ENCODE measurements at regions not wholly inside any gene's neighbourhood (a gene's known extent, or its start where the extent isn't known, plus 50 kb on each side); places are given as distances from the start of the nearest gene placed in this dataset.

GRCh38 chr4:123017636-123018395 is 95.4 kb upstream of the NUDT6 start:
- no peak overlapping the region for H3K4me3 ChIP-seq (ENCODE audit: control insufficient read depth in 1 of 2, extremely low read depth in 1 of 2, low read length in 1 of 2)
- no peaks in the 10 kb centered on the region for H3K36me3 ChIP-seq (ENCODE audit: control insufficient read depth in 2 of 2, extremely low read depth in 1 of 2, insufficient read depth in 1 of 2, low read length in 1 of 2)
- Mint-ChIP-seq H3K36me3 (peaks cover 30% of the 10 kb centered on the region), H3K27ac (no peak overlapping the region), H3K9me3 (peaks cover 0 to 4% (median 0%) of the 10 kb centered on the region in 3 donors), H3K27me3 (no peaks in the 10 kb centered on the region), H3K4me1 (no peaks in the 10 kb centered on the region), H3K4me3 (no peak overlapping the region)
- ChIA-PET CTCF (interaction anchor here in 1 of 2 donors (0.6 kb wide), 1 partner anchor 959 kb away, joined by 4 read pairs; no protein-coding TSS in a partner anchor), POLR2A (interaction anchor here in 1 of 2 donors (0.7 kb wide), 2 partner anchors 65 to 1122 kb away, joined by 4 to 5 read pairs; no protein-coding TSS in a partner anchor)
- no peak for DNase-seq
- WGBS (ENCODE audit: insufficient coverage) = no CpG with 5 or more reads among the region's 3 CpGs
- H3K9me3 ChIP-seq = no peaks in the 10 kb centered on the region
- H3K4me1 ChIP-seq (ENCODE audit: control insufficient read depth in 1 of 2, extremely low read depth in 1 of 2, insufficient read depth in 2 of 2, low read length in 2 of 2) = no peaks in the 10 kb centered on the region
- H3K27ac ChIP-seq (ENCODE audit: low read length) = no peak overlapping the region
- H3K27me3 ChIP-seq (replicated peaks in 1 of 2; ENCODE audit: control insufficient read depth in 2 of 2, extremely low read depth in 1 of 2, insufficient read depth in 2 of 2, low read length in 1 of 2) = no peaks in the 10 kb centered on the region
- no peak for ATAC-seq (replicated peaks in 1 of 4)

- Mint-ChIP-seq H3K27ac (no peak overlapping the region), H3K27me3 (no peaks in the 10 kb centered on the region), H3K4me3 (no peak overlapping the region), H3K4me1 (no peaks in the 10 kb centered on the region), H3K36me3 (peaks cover 28% of the 10 kb centered on the region), H3K9me3 (peaks cover 0 to 4% (median 0%) of the 10 kb centered on the region in 3 donors)
- ChIA-PET POLR2A (no interaction called here), CTCF (no interaction called here)
- Histone ChIP-seq H3K36me3 (ENCODE audit: control insufficient read depth in 2 of 2, extremely low read depth in 1 of 2, insufficient read depth in 1 of 2, low read length in 1 of 2) (no peaks in the 10 kb centered on the region), H3K27ac (ENCODE audit: low read length) (no peak overlapping the region), H3K9me3 (no peaks in the 10 kb centered on the region), H3K4me3 (ENCODE audit: control insufficient read depth in 1 of 2, extremely low read depth in 1 of 2, low read length in 1 of 2) (no peak overlapping the region), H3K27me3 (replicated peaks in 1 of 2; ENCODE audit: control insufficient read depth in 2 of 2, extremely low read depth in 1 of 2, insufficient read depth in 2 of 2, low read length in 1 of 2) (no peaks in the 10 kb centered on the region), H3K4me1 (ENCODE audit: control insufficient read depth in 1 of 2, extremely low read depth in 1 of 2, insufficient read depth in 2 of 2, low read length in 2 of 2) (no peaks in the 10 kb centered on the region)
- ATAC-seq (replicated peaks in 1 of 4) (no peak), DNase-seq (no peak)
- WGBS (ENCODE audit: insufficient coverage) = 67% methylated on average over 3 of the region's 3 CpGs
Measured at GRCh38 chr4:123018396-123018775, 96.0 kb upstream of the NUDT6 start.

GRCh38 chr4:123020285-123020684 is 97.9 kb upstream of the NUDT6 start:
- H3K27me3 ChIP-seq (replicated peaks in 1 of 2; ENCODE audit: control insufficient read depth in 2 of 2, extremely low read depth in 1 of 2, insufficient read depth in 2 of 2, low read length in 1 of 2) = no peaks in the 10 kb centered on the region
- H3K36me3 ChIP-seq (ENCODE audit: control insufficient read depth in 2 of 2, extremely low read depth in 1 of 2, insufficient read depth in 1 of 2, low read length in 1 of 2) = no peaks in the 10 kb centered on the region
- H3K4me3 Mint-ChIP-seq = no peak overlapping the region
- peaks cover 29% of the 10 kb centered on the region for H3K36me3 Mint-ChIP-seq
- no peak overlapping the region for H3K4me3 ChIP-seq (ENCODE audit: control insufficient read depth in 1 of 2, extremely low read depth in 1 of 2, low read length in 1 of 2)
- no peaks in the 10 kb centered on the region for H3K4me1 ChIP-seq (ENCODE audit: control insufficient read depth in 1 of 2, extremely low read depth in 1 of 2, insufficient read depth in 2 of 2, low read length in 2 of 2)
- H3K4me1 Mint-ChIP-seq = no peaks in the 10 kb centered on the region
- CTCF ChIA-PET = no interaction called here
- no peaks in the 10 kb centered on the region for H3K27me3 Mint-ChIP-seq
- POLR2A ChIA-PET = no interaction called here
- no peak overlapping the region for H3K27ac ChIP-seq (ENCODE audit: low read length)
- H3K9me3 Mint-ChIP-seq = peaks cover 0 to 4% (median 2%) of the 10 kb centered on the region in 3 donors
- H3K9me3 ChIP-seq = no peaks in the 10 kb centered on the region
- H3K27ac Mint-ChIP-seq = no peak overlapping the region
- WGBS (ENCODE audit: insufficient coverage) = 100% methylated on average over 6 of the region's 11 CpGs
- ATAC-seq (replicated peaks in 1 of 4) (no peak), DNase-seq (no peak)

- H3K36me3 ChIP-seq (ENCODE audit: control insufficient read depth in 2 of 2, extremely low read depth in 1 of 2, insufficient read depth in 1 of 2, low read length in 1 of 2) = peaks cover 0 to 5% of the 10 kb centered on the region in 2 donors
- no peaks in the 10 kb centered on the region for H3K4me1 ChIP-seq (ENCODE audit: control insufficient read depth in 1 of 2, extremely low read depth in 1 of 2, insufficient read depth in 2 of 2, low read length in 2 of 2)
- ChIA-PET POLR2A (no interaction called here), CTCF (no interaction called here)
- H3K9me3 ChIP-seq = no peaks in the 10 kb centered on the region
- 99% methylated on average over 13 of the region's 15 CpGs for WGBS (ENCODE audit: insufficient coverage)
- H3K27ac ChIP-seq (ENCODE audit: low read length) = no peak overlapping the region
- peaks cover 43% of the 10 kb centered on the region for H3K36me3 Mint-ChIP-seq
- no peak overlapping the region for H3K4me3 ChIP-seq (ENCODE audit: control insufficient read depth in 1 of 2, extremely low read depth in 1 of 2, low read length in 1 of 2)
- no peak for DNase-seq
- no peak overlapping the region for H3K27ac Mint-ChIP-seq
- no peaks in the 10 kb centered on the region for H3K27me3 Mint-ChIP-seq
- peaks cover 0 to 4% (median 2%) of the 10 kb centered on the region in 3 donors for H3K9me3 Mint-ChIP-seq
- ATAC-seq (replicated peaks in 1 of 4) = no peak
- no peaks in the 10 kb centered on the region for H3K27me3 ChIP-seq (replicated peaks in 1 of 2; ENCODE audit: control insufficient read depth in 2 of 2, extremely low read depth in 1 of 2, insufficient read depth in 2 of 2, low read length in 1 of 2)
- H3K4me3 Mint-ChIP-seq = no peak overlapping the region
- no peaks in the 10 kb centered on the region for H3K4me1 Mint-ChIP-seq
Measured at GRCh38 chr4:123023647-123024046, 101.2 kb upstream of the NUDT6 start.

- H3K4me3 ChIP-seq (ENCODE audit: control insufficient read depth in 1 of 2, extremely low read depth in 1 of 2, low read length in 1 of 2) = no peak overlapping the region
- Mint-ChIP-seq H3K27ac (peak overlapping the region in 1 of 2 donors; percentile 48), H3K9me3 (peaks cover 0 to 4% (median 2%) of the 10 kb centered on the region in 3 donors), H3K27me3 (no peaks in the 10 kb centered on the region), H3K36me3 (peaks cover 51% of the 10 kb centered on the region), H3K4me3 (no peak overlapping the region), H3K4me1 (no peaks in the 10 kb centered on the region)
- ATAC-seq (replicated peaks in 1 of 4) (no peak), DNase-seq (no peak)
- no peaks in the 10 kb centered on the region for H3K27me3 ChIP-seq (replicated peaks in 1 of 2; ENCODE audit: control insufficient read depth in 2 of 2, extremely low read depth in 1 of 2, insufficient read depth in 2 of 2, low read length in 1 of 2)
- 64% methylated on average over 3 of the region's 6 CpGs for WGBS (ENCODE audit: insufficient coverage)
- H3K9me3 ChIP-seq = no peaks in the 10 kb centered on the region
- H3K27ac ChIP-seq (ENCODE audit: low read length) = no peak overlapping the region
- H3K4me1 ChIP-seq (ENCODE audit: control insufficient read depth in 1 of 2, extremely low read depth in 1 of 2, insufficient read depth in 2 of 2, low read length in 2 of 2) = no peaks in the 10 kb centered on the region
- ChIA-PET CTCF (no interaction called here), POLR2A (no interaction called here)
- peaks cover 0 to 10% of the 10 kb centered on the region in 2 donors for H3K36me3 ChIP-seq (ENCODE audit: control insufficient read depth in 2 of 2, extremely low read depth in 1 of 2, insufficient read depth in 1 of 2, low read length in 1 of 2)
Measured at GRCh38 chr4:123024710-123025109, 102.3 kb upstream of the NUDT6 start.

GRCh38 chr4:123025398-123025797 is 103.0 kb upstream of the NUDT6 start:
- POLR2A ChIA-PET = no interaction called here
- CTCF ChIA-PET = no interaction called here
- Mint-ChIP-seq H3K9me3 (peaks cover 0 to 4% (median 2%) of the 10 kb centered on the region in 3 donors), H3K36me3 (peaks cover 47% of the 10 kb centered on the region), H3K27ac (no peak overlapping the region), H3K27me3 (no peaks in the 10 kb centered on the region), H3K4me1 (no peaks in the 10 kb centered on the region), H3K4me3 (no peak overlapping the region)
- Histone ChIP-seq H3K4me1 (ENCODE audit: control insufficient read depth in 1 of 2, extremely low read depth in 1 of 2, insufficient read depth in 2 of 2, low read length in 2 of 2) (no peaks in the 10 kb centered on the region), H3K27me3 (replicated peaks in 1 of 2; ENCODE audit: control insufficient read depth in 2 of 2, extremely low read depth in 1 of 2, insufficient read depth in 2 of 2, low read length in 1 of 2) (no peaks in the 10 kb centered on the region), H3K27ac (ENCODE audit: low read length) (no peak overlapping the region), H3K9me3 (no peaks in the 10 kb centered on the region), H3K4me3 (ENCODE audit: control insufficient read depth in 1 of 2, extremely low read depth in 1 of 2, low read length in 1 of 2) (no peak overlapping the region), H3K36me3 (ENCODE audit: control insufficient read depth in 2 of 2, extremely low read depth in 1 of 2, insufficient read depth in 1 of 2, low read length in 1 of 2) (peaks cover 0 to 10% of the 10 kb centered on the region in 2 donors)
- no peak for ATAC-seq (replicated peaks in 1 of 4)
- no peak for DNase-seq
- WGBS (ENCODE audit: insufficient coverage) = no CpG with 5 or more reads among the region's 4 CpGs

All from T-cell (primary cell).